Endodermal cell (in vitro differentiated cells): ENCODE measurements at regions not wholly inside any gene's neighbourhood (a gene's known extent, or its start where the extent isn't known, plus 50 kb on each side); places are given as distances from the start of the nearest gene placed in this dataset.

Experiments used
- DNase-seq: peaks from one replicate; pipeline ENCODE4 v3.0.0-alpha.2; 2017
- H3K27ac ChIP-seq: 2 replicates; pipeline ENCODE4 v1.5.1; 2013; ENCODE audit warnings: mild to moderate bottlenecking, low read depth, low read length, moderate library complexity
- H3K27me3 ChIP-seq: 2 replicates; pipeline ENCODE4 v1.6.1; 2013; ENCODE audit warnings: mild to moderate bottlenecking, low read length, moderate library complexity; ENCODE audit not compliant: insufficient read depth, control insufficient read depth, poor library complexity, severe bottlenecking
- H3K36me3 ChIP-seq: 2 replicates; pipeline ENCODE4 v1.7.0; 2013; ENCODE audit warnings: mild to moderate bottlenecking, low read length, moderate library complexity; ENCODE audit not compliant: control insufficient read depth, insufficient read depth
- H3K4me1 ChIP-seq: one replicate; pipeline ENCODE4 v1.7.0; 2013; ENCODE audit warnings: low read length; ENCODE audit not compliant: control insufficient read depth, insufficient read depth
- H3K4me3 ChIP-seq: 2 replicates; pipeline ENCODE4 v1.5.1; 2013; ENCODE audit warnings: mild to moderate bottlenecking, low read length, moderate library complexity
- H3K9ac ChIP-seq: 2 replicates; pipeline ENCODE4 v1.6.1; 2013; ENCODE audit warnings: mild to moderate bottlenecking, low read length, moderate library complexity; ENCODE audit not compliant: poor library complexity, severe bottlenecking; ENCODE audit errors: extremely low read depth
- H3K9me3 ChIP-seq: 2 replicates; pipeline ENCODE4 v1.6.1; 2013; ENCODE audit warnings: mild to moderate bottlenecking, low read length, moderate library complexity; ENCODE audit not compliant: control insufficient read depth
- H3K27ac Mint-ChIP-seq: 2 replicates; pipeline ENCODE4 v1.8.0; 2020; ENCODE audit warnings: mixed read lengths
- H3K27me3 Mint-ChIP-seq: 2 replicates; pipeline ENCODE4 v1.8.0; 2021; ENCODE audit warnings: mild to moderate bottlenecking, mixed read lengths; ENCODE audit not compliant: insufficient read depth
- H3K36me3 Mint-ChIP-seq: 2 replicates; pipeline ENCODE4 v1.8.0; 2020; ENCODE audit warnings: low read depth, mixed read lengths
- H3K4me1 Mint-ChIP-seq: 2 replicates; pipeline ENCODE4 v1.8.0; 2020; ENCODE audit warnings: mixed read lengths
- H3K4me3 Mint-ChIP-seq: 2 replicates; pipeline ENCODE4 v1.8.0; 2020; ENCODE audit warnings: mild to moderate bottlenecking, moderate library complexity, mixed read lengths
- H3K9me3 Mint-ChIP-seq: 2 replicates; pipeline ENCODE4 v1.8.0; 2020; ENCODE audit warnings: mild to moderate bottlenecking, mixed read lengths
- WGBS, 2 experiments: methylation state at CpG; one replicate each; pipeline versions ENCODE4 v1.1.5 to v1.1.7; 2013; ENCODE audit warnings: missing lambda C conversion rate in 2 of 2, mixed read lengths in 1 of 2; ENCODE audit not compliant: insufficient coverage in 1 of 2, insufficient read length in 1 of 2; 5-methylcytosine and 5-hydroxymethylcytosine counted together
- TF ChIP-seq, protein P1 (sequence below): fragments of 200-600 bp; sonication (generic); conservative IDR thresholded peaks from 2 replicates; pipeline ENCODE4 v1.5.0; 2021; ENCODE audit warnings: antibody characterized with exemption, mild to moderate bottlenecking

DNA sequence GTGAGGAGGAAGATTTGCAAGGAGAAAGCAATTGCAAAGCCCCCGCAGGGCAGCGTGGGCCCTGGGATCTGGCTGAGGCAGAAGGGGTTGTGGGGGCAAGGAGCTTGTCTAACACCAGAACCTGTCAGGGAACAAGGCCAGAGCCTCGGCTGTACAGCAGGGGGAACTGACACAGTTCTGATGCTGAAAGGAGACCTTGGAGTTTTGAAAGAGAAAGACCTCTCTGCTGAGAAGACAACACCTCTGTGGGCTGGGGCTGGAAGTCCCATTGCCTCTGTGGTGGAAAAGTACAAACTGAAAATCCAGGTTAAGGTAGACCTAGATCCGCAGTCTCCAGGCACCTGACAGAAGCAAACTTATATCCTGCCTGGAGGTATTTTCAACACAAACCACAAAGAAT lies 86.9 kb upstream of the CST7 start:
- H3K27ac ChIP-seq, result no peak overlapping the region

DNA sequence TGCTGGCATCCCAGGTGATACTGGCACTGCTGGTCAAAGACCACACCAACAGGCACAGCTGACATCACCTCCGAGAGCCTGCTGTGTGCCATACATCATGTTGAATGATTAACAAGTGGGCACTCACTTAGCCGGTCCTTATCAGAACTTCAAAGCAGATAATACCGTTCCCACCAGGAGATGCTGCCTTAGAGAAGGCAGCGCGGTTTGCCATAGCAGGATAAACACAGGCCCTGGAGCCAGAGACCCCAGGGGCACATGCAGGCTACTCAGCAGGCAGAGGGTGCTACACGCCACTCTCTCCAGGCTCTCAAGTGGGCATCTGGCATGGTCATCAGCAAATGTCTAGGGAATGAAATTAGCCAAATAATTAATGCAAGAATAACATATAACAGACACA lies 86.5 kb upstream of the CST7 start:
- no peak for DNase-seq
- H3K9ac ChIP-seq, result no peak overlapping the region
- H3K36me3 Mint-ChIP-seq, result peaks cover 5% of the 10 kb centered on the region
- H3K27ac ChIP-seq, result no peak overlapping the region
- H3K27me3 ChIP-seq, result no peaks in the 10 kb centered on the region
- TF ChIP-seq, protein P1, sequence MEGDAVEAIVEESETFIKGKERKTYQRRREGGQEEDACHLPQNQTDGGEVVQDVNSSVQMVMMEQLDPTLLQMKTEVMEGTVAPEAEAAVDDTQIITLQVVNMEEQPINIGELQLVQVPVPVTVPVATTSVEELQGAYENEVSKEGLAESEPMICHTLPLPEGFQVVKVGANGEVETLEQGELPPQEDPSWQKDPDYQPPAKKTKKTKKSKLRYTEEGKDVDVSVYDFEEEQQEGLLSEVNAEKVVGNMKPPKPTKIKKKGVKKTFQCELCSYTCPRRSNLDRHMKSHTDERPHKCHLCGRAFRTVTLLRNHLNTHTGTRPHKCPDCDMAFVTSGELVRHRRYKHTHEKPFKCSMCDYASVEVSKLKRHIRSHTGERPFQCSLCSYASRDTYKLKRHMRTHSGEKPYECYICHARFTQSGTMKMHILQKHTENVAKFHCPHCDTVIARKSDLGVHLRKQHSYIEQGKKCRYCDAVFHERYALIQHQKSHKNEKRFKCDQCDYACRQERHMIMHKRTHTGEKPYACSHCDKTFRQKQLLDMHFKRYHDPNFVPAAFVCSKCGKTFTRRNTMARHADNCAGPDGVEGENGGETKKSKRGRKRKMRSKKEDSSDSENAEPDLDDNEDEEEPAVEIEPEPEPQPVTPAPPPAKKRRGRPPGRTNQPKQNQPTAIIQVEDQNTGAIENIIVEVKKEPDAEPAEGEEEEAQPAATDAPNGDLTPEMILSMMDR, result no peak
- H3K4me1 ChIP-seq, result no peaks in the 10 kb centered on the region
- H3K27me3 Mint-ChIP-seq, result no peaks in the 10 kb centered on the region
- H3K4me3 Mint-ChIP-seq, result no peak overlapping the region
- 85 to 95% methylated on average over 5 to 6 of the region's 6 CpGs for WGBS, 2 experiments
- peaks cover 35% of the 10 kb centered on the region for H3K9me3 ChIP-seq
- H3K27ac Mint-ChIP-seq, result no peak overlapping the region
- peaks cover 66% of the 10 kb centered on the region for H3K9me3 Mint-ChIP-seq
- H3K36me3 ChIP-seq, result no peaks in the 10 kb centered on the region
- H3K4me3 ChIP-seq, result no peak overlapping the region
- no peaks in the 10 kb centered on the region for H3K4me1 Mint-ChIP-seq

More for the DNA sequence above, 86.9 kb upstream of the CST7 start:
- 90 to 100% methylated on average over 1 to 4 of the region's 4 CpGs for WGBS, 2 experiments
- Mint-ChIP-seq H3K27me3 (no peaks in the 10 kb centered on the region), H3K4me1 (no peaks in the 10 kb centered on the region), H3K27ac (no peak overlapping the region), H3K36me3 (peaks cover 5% of the 10 kb centered on the region), H3K4me3 (no peak overlapping the region), H3K9me3 (peaks cover 66% of the 10 kb centered on the region)
- peaks cover 39% of the 10 kb centered on the region for H3K9me3 ChIP-seq
- H3K36me3 ChIP-seq, result no peaks in the 10 kb centered on the region
- TF ChIP-seq, protein P1, result no peak
- H3K4me1 ChIP-seq, result no peaks in the 10 kb centered on the region
- no peak overlapping the region for H3K4me3 ChIP-seq
- no peaks in the 10 kb centered on the region for H3K27me3 ChIP-seq
- H3K9ac ChIP-seq, result no peak overlapping the region
- DNase-seq, result no peak

DNA sequence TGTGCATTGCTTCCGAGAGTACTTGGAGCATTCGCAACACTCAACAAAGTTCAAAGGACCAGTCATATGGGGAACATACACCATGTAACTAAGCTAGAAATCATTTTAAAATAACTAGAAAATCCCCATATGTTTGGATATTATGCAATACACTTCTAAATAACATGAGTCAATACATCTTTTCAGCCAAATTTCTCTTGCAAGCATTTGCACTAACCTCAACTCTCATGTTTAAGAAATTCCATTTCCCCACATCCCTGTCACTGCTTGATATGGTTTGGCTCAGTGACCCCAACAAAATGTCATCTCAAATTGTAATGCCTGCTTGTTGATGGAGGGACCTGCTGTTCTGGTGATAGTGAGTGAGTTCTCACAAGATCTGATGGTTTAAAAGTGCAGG lies 85.7 kb upstream of the CST7 start:
- no peaks in the 10 kb centered on the region for H3K4me1 ChIP-seq
- H3K9ac ChIP-seq, result no peak overlapping the region
- no peak overlapping the region for H3K4me3 ChIP-seq
- no peak for DNase-seq
- Mint-ChIP-seq H3K4me1 (no peaks in the 10 kb centered on the region), H3K4me3 (no peak overlapping the region), H3K27me3 (no peaks in the 10 kb centered on the region), H3K36me3 (peaks cover 5% of the 10 kb centered on the region), H3K9me3 (peaks cover 60% of the 10 kb centered on the region), H3K27ac (no peak overlapping the region)
- TF ChIP-seq, protein P1, result no peak
- no peaks in the 10 kb centered on the region for H3K36me3 ChIP-seq
- H3K27ac ChIP-seq, result no peak overlapping the region
- H3K9me3 ChIP-seq, result peaks cover 27% of the 10 kb centered on the region
- 61 to 63% methylated on average over 2 of the region's 2 CpGs for WGBS, 2 experiments
- H3K27me3 ChIP-seq, result no peaks in the 10 kb centered on the region
